Tibial artery (tissue), 4 donors: ENCODE measurements at regions not wholly inside any gene's neighbourhood (a gene's known extent, or its start where the extent isn't known, plus 50 kb on each side); places are given as distances from the start of the nearest gene placed in this dataset.

ENCODE experiments used
- DNase-seq, 2 donors: peaks; one replicate each; pipeline ENCODE4 v3.0.0-alpha.2; 2019
- H3K27ac ChIP-seq, 2 donors: fragments of 200-600 bp; sonication (generic) in 1 of 2; 1 replicate in 1 of 2; 2 replicates in 1 of 2; pipeline ENCODE4 v1.5.1; 2018 to 2019; ENCODE audit warnings: mild to moderate bottlenecking in 1 of 2
- H3K27me3 ChIP-seq, 2 donors: fragments of 200-600 bp; sonication (generic) in 1 of 2; one replicate each; pipeline versions ENCODE4 v1.5.1 to v1.6.0; 2016 to 2019
- H3K36me3 ChIP-seq, 3 donors: fragments of 200-600 bp; sonication (generic) in 2 of 3; one replicate each; pipeline ENCODE4 v1.5.1; 2016 to 2019; ENCODE audit warnings: mild to moderate bottlenecking in 2 of 3
- H3K4me1 ChIP-seq, 4 donors: fragments of 200-600 bp; sonication (generic) in 2 of 4; 1 replicate in 3 of 4; 2 replicates in 1 of 4; pipeline ENCODE4 v1.5.1; 2016 to 2019
- H3K4me3 ChIP-seq, 2 donors: fragments of 200-600 bp; sonication (generic) in 1 of 2; 1 replicate in 1 of 2; 2 replicates in 1 of 2; pipeline ENCODE4 v1.5.1; 2018 to 2019; ENCODE audit warnings: mild to moderate bottlenecking in 2 of 2
- H3K9me3 ChIP-seq, 3 donors: fragments of 200-600 bp; sonication (generic) in 1 of 3; one replicate each; pipeline ENCODE4 v1.5.1; 2016 to 2019
- CTCF ChIP-seq, 2 experiments: fragments of 200-600 bp in 1 of 2; fragments of 450-650 bp in 1 of 2; IDR thresholded peaks; one replicate each; pipeline ENCODE4 v1.5.1; 2017 to 2019; ENCODE audit warnings: antibody characterized with exemption in 2 of 2, mild to moderate bottlenecking in 1 of 2, moderate library complexity in 1 of 2
- intact Hi-C: fragments of 100-400 bp; cut with DNase I; formaldehyde crosslinking; loops from one replicate; pipeline ENCODE4 v1.15.0; 2023; ENCODE audit warnings: low total_unique reads

DNA sequence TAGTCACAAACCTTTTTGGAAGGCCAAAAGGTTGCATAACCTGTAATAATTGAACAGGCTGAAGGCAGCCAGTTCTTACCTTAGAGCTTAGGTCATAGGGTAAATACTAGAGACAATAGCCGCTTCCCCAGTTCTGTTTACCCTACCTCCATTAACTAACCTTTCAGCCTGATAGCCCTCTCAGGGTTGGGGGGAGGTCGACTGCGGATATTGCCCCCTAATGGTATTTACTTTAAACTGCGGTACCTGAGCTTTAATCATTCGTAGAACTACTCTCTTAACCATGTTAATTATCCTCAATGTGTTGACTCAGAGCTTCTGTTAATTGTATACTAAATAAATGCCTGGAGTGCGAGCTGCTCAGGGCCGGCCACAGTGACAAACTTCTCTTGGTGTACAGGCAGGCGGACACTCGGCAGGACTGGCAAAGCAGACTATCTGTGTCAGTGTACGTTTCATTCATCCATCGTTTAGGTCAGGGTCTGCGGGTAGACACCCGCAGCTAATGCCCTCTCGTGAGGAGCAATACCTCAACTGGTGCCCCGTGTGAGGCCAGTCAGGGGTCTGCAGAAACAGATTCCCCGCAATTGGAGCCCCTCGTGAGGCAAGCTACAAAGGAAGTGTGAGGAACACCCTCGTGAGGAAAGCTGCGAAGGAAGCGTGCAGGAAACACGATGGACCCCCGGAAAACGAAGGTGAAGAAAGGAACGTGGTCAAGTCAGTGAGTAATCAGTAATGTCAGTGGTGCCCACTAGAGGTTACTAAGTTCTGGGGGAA lies 115.3 kb upstream of the SCN7A start:
- Histone ChIP-seq H3K9me3 (no peaks in the 10 kb centered on the region), H3K4me3 (no peak overlapping the region), H3K27me3 (no peaks in the 10 kb centered on the region), H3K4me1 (no peaks in the 10 kb centered on the region), H3K27ac (no peak overlapping the region), H3K36me3 (no peaks in the 10 kb centered on the region)
- intact Hi-C loops: no loop called here
- TF ChIP-seq CTCF (IDR thresholded peaks at IDR 0.05): no peak
- no peak for DNase-seq

GRCh38 chr2:166607880-166608279 lies 113.8 kb upstream of the SCN7A start:
- no peak for DNase-seq
- Histone ChIP-seq H3K9me3 (no peaks in the 10 kb centered on the region), H3K27ac (no peak overlapping the region), H3K4me1 (no peaks in the 10 kb centered on the region), H3K4me3 (no peak overlapping the region), H3K27me3 (no peaks in the 10 kb centered on the region), H3K36me3 (no peaks in the 10 kb centered on the region)
- intact Hi-C loops: no loop called here
- no peak for TF ChIP-seq CTCF (IDR thresholded peaks at IDR 0.05)

DNA sequence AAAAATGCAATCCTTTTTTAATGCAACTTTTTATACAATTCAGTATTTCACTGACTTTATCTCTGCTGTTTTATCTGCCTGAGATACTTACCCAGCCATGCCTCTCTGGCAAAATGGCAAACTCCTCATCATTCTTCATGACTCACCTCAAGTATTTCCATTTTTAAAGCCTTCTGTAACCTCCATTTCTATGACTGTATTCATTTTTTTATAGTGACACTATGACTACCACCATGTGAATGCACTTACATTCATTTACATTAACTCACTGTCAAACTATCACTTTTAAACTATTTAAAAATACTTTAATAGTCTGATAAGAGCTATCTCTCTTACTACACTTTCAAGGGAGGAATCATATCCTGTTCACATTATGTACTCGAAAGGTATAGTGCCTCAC lies 99.4 kb upstream of the SCN7A start:
- Histone ChIP-seq H3K27ac (no peak overlapping the region), H3K4me3 (no peak overlapping the region), H3K27me3 (no peaks in the 10 kb centered on the region), H3K9me3 (no peaks in the 10 kb centered on the region), H3K36me3 (no peaks in the 10 kb centered on the region), H3K4me1 (no peaks in the 10 kb centered on the region)
- DNase-seq: no peak
- TF ChIP-seq CTCF (IDR thresholded peaks at IDR 0.05): no peak
- intact Hi-C loops: no loop called here

DNA sequence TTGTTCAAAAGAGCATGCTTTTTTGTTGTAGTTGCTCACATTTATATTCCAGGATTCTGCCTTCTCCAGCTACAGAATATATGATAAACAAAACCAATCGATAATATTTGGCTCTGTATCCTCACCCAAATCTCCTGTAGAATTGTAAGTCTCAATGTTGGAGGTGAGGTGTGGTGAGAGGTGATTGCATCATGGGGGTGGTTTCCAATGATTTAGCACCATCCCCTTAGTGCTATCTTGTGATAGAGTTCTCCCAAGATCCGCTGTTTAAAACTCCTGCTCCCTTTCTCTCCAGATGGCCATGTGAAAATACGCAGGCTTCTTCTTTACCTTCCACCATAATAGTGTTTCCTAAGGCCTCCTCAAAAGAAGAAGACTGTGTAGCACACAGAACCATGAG lies 98.7 kb upstream of the SCN7A start:
- H3K27me3 ChIP-seq: no peaks in the 10 kb centered on the region
- no peak overlapping the region for H3K4me3 ChIP-seq
- no peak for DNase-seq
- no peak for TF ChIP-seq CTCF (IDR thresholded peaks at IDR 0.05)
- intact Hi-C loops: no loop called here
- no peaks in the 10 kb centered on the region for H3K4me1 ChIP-seq
- no peak overlapping the region for H3K27ac ChIP-seq
- no peaks in the 10 kb centered on the region for H3K9me3 ChIP-seq
- no peaks in the 10 kb centered on the region for H3K36me3 ChIP-seq

- no peak for DNase-seq
- intact Hi-C loops: no loop called here
- no peak for TF ChIP-seq CTCF (IDR thresholded peaks at IDR 0.05)
Measured at GRCh38 chr2:166591226-166591625, 97.2 kb upstream of the SCN7A start.

GRCh38 chr2:166573391-166573790 lies 79.3 kb upstream of the SCN7A start:
- Histone ChIP-seq H3K27ac (no peak overlapping the region), H3K36me3 (no peaks in the 10 kb centered on the region), H3K4me1 (no peaks in the 10 kb centered on the region), H3K9me3 (no peaks in the 10 kb centered on the region), H3K4me3 (no peak overlapping the region), H3K27me3 (no peaks in the 10 kb centered on the region)
- no peak for TF ChIP-seq CTCF (IDR thresholded peaks at IDR 0.05)
- intact Hi-C loops: no loop called here
- DNase-seq: no peak

More at GRCh38 chr2:166591226-166591625, 97.2 kb upstream of the SCN7A start:
- Histone ChIP-seq H3K9me3 (no peaks in the 10 kb centered on the region), H3K4me1 (no peaks in the 10 kb centered on the region), H3K36me3 (no peaks in the 10 kb centered on the region), H3K27ac (no peak overlapping the region), H3K27me3 (no peaks in the 10 kb centered on the region), H3K4me3 (no peak overlapping the region)
